Fibroblast of lung (primary cell): ENCODE measurements at regions not wholly inside any gene's neighbourhood (a gene's known extent, or its start where the extent isn't known, plus 50 kb on each side); places are given as distances from the start of the nearest gene placed in this dataset.

Experiments used
- CTCF ChIP-seq, 2 donors: IDR thresholded peaks in 1 of 2; conservative IDR thresholded peaks in 1 of 2; 1 replicate in 1 of 2; 2 replicates in 1 of 2; pipeline ENCODE4 v1.5.1; 2011 to 2012; ENCODE audit warnings: low read length in 2 of 2, control low read depth in 1 of 2, inconsistent platforms in 1 of 2, low read depth in 1 of 2, mild to moderate bottlenecking in 1 of 2
- EZH2 ChIP-seq: IDR thresholded peaks from 2 replicates; pipeline ENCODE4 v1.5.1; 2012; ENCODE audit warnings: low read length, control low read depth, mild to moderate bottlenecking; ENCODE audit errors: missing control alignments

- TF ChIP-seq CTCF (conservative IDR thresholded peaks at IDR 0.05 in 1 of 2, IDR thresholded peaks at IDR 0.05 in 1 of 2; ENCODE audit: low read depth in 1 of 2, low read length in 2 of 2) (no peak), EZH2 (no peak)
These were observed 213.0 kb upstream of the E2F8 start for GRCh38 chr11:19453651-19454257.
